ENCODE measurements at regions not wholly inside any gene's neighbourhood (a gene's known extent, or its start where the extent isn't known, plus 50 kb on each side); places are given as distances from the start of the nearest gene placed in this dataset.
"Not testable (repeated sequence)": the region's sequence is repeated elsewhere in the genome, so short reads cannot be mapped to it uniquely, and the experiment has no call there.

DNA sequence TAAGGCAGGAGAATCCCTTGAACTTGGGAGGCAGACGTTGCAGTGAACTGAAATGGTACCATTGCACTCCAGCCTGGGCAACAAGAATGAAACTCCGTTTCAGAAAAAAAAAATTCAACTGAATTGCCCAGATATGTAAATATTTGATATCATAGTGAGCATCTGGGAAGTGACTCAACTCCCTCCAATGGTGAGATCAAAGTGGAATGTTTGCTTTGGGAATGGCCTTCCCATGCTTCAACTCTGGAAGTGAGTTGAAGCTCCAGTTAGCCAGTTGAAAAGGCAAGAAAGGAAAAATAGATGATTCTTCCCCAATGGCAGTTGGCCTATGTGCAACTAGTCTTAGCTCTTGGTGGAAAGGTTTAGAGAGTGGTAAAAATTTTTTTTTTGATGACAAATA is 131.6 kb upstream of the CMC1 start:
- DNase-seq: no peak

DNA sequence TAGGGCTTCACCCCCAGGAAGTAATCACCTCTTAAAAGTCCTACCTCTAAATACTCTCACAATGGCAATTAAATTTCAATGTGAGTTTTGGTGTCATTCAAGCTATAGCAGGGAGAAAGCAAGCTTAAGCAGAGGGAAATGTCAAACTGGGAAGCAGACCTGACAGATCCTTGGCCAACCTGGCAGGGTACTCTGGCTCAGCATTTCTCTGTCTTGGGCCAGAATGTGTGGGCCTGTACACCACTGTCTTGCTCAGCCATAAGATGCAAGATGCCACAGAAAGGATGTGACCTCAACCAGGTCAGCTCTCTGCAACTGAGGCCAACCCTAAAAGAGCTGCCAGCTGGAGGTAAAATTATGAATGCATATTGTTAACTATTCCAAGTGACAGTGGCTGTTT is 130.6 kb upstream of the CMC1 start:
- no peak for DNase-seq

DNA sequence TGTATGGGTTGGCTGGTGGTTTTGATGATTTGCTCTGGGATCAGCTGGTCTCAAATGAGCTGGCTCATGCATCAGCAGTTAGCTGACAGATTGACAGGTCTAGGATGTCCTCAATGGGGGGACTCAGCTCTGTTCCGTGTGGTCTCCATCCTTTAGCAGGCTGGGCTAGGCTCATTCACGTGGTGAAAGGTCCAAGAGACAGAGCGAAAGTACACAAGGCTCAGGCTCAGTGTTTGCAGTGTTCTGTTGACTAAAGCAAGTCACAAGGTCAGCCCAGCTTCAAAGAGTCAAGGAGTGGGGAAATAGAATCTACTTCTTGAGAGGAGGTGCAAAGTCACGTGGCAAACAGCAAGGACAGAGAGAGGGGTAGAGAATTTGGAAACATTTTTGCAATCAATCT is 126.5 kb upstream of the CMC1 start:
- no peak for DNase-seq

DNA sequence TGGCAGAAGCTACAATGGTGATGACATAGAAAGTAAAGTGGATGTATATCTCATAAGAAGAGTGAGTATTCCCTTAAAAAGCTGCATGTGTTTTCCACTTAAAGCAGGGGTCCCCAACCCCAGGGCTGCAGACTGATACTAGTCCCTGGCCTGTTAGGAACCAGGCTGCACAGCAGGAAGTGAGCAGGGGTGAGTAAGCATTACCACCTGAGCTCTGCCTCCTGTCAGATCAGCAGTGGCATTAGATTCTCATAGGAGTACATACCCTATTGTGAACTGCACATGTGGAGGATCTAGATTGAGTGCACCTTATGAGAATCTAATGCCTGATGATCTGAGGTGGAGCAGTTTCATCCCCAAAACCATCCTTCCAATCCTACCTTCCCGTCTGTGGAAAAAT is 126.1 kb upstream of the CMC1 start:
- DNase-seq: no peak

DNA sequence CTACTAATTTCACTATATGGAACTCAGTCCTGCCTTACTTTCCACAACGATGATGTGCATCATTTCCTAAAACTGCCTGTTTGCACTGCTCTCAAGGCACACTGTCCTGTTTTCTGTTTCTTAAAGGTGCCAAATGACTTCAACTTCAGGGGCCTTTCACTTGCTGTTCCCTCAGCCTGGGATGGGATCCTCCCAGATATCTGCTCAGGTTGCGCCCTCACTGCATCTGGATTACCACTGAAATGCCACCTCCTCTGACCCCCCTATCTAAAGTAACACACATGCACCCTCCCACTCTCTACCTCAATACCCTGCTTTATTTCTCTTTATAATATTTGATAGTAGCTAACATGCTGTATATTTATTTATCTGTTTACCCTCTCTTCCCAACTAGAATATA is 123.8 kb upstream of the CMC1 start:
- no peak for DNase-seq

DNA sequence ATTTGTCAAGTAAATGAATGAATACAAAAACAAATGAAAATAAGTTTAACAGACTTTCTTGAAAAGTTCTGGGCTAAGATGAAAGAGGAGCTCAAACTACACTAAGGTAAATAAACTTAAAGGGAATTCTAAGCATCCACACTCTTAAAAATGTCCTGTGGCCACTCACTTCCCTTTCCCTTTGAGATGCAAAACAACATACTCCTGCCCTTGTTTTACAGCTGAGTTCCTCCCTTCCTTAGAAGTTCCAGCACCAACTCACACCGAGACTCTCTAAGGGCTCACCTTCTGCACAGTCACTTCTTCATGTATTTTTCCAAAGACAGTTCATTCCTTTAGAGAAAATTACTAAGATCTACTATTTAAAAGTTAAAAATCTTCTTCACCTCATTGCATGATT is 123.3 kb upstream of the CMC1 start:
- no peak for DNase-seq

DNA sequence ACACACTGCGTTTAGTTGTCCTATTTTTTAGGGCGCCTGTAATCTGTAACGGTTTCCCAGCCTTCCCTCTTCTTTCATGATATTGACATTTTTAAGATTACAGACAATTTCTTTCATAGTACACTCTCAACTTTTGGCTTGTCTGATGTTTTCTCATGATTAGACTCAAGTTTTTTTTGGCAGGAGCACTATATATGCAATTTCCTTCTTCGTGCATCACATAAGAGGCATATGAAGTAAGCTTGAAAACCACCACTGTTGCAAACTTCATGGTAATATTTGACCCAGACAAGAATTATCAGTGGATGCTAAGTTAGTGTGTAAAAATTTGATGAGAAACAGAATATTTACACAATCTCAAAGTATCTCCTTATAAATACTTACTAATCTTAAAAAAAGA is 119.2 kb upstream of the CMC1 start:
- no peak for DNase-seq

DNA sequence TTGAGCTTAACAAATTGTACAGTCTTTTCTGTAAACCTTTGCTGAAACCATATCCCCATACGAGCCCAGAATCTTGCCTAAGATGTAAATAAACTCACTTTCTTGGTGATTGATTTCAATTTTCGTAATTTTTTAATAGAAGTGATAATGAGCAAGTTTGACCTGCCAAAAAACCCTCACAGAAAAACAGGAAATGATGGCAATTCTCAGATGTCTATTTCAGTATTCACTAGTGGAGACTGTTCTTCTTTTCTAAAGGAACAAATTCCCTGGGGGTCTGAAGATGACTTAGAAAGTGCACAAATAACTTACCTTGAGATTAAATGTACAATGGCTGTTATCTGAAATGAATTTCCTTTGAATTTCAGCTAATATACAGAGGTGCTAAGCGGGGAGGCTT is 116.5 kb upstream of the CMC1 start:
- DNase-seq: no peak

DNA sequence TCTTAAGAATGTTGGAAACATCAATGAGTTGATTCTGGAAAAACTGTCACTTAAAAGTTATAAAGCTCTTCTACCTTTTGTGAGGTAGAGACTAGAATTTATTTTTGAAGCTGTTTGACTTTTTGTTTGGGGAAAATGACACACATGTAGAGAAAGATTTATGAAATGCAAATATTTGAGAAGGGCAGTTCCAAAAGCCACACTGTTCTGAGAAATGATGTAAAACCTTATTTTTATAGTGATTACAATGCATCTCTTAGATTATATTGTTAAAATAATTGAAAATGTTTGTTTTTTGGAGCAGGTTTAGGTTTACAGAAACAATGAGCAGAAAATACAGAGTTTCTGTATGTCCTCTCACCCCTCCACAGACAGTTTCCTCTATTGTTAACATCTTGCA is 116.1 kb upstream of the CMC1 start:
- no peak for DNase-seq

DNA sequence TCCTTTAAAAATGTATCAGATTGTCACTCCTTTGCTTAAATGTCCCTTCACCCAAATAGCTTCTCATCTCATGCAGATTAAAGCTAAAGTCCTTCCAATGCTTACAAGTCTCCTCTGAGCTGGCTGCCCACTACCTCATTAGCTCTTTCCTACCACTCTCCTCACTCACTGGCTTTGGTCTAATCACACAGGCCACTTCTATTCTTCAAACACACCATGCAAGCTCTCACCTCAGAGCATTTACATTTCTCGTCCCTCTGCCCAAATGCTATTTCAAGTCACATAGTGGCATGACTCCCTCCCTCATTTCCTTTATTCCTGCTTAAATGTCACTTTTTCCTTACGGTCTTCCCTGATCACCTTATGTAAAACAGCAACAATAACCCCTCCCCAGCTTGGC is 110.6 kb upstream of the CMC1 start:
- DNase-seq: no peak

DNA sequence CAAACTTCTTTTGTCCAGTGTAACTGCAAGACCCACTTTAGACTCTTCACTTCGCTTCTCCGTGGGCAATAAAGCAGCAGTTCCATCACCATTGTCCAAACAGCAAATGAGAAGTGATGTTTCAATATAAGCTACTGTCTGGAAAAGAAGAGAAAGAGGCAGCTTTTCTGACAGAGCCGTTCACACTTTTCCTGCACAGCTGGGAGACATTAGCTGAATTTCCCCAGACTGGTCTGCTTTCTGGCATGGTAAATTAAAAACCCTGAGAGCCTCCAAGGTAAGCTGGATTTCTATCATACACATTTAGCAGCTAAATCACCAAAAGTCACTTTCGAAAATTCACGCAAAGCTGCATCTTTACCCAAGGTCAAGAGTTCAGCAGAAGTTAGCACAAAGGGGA is 108.5 kb upstream of the CMC1 start:
- DNase-seq: no peak

DNA sequence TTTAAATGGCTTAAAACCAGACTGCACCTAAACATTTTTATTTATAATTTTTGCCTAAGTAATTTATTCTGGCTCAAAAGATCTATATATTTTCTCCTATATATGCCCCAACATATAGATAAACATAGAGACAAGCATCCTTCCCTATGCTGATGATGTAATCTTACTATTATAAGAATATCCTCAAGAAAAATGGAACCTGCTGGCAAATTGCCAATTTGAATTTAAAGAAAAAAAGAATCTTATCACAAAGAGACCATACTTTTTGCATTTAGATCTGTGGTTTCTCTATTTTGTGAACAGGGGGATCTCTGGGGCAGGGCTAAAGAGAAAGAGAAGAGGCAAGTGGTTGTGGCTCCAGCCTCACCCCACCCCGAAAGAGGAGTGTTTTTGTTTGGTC is 107.2 kb upstream of the CMC1 start:
- no peak for DNase-seq

DNA sequence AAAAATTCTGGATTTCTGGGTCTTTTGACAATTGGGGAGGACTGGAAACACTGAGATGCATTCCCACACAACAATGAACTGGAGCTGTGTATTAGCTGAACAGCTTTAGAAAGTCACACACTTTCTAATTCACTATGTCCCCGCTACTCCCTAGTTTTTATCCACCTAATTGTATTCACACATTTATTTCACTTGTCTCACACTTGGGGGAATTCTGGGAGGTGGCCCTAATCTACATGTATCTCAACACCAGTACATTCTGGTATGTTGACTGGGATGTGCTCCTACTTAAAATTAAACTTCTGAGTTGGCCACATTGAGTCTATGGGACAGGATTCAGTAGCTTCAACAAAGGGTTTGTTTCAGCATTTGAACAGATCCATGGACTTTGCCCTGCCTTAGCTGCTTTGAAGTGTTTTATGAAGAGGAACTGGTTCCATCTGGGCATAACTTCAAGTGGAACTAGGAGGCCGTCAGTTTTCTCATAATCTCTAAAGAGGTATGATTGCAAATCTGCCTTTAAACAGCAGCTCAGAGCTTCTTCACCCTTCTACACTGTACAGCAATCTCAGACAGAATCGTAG is 106.5 kb upstream of the CMC1 start:
- DNase-seq: no peak

DNA sequence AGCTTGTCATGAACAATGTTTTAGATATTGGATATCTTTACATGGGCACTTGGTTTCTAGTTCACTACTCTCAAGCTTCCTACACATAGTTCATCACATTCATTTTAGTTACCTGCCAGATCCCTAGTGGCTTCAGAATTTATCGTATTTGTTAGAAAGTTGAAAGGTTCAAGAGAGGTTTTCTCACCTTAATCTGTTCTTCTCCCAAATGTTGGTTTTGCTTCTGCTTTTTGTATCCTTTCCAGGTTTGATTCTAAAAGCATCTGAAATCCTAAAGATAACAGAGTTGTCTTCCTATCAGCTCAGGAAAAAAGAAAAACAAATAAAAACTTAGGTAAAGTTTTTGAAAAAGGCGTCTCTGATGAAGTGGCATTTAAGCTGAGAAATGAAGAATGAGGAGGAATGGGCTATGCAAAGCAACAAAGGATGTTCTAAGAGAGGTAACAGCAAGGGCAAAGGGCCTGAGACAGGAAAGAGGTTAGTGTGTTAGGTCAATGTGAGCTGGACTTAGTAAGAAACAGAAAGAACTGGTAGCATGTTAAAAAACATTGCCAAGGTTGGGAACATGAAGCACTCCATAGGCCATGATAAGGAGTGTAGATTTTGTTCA is 104.7 kb upstream of the CMC1 start:
- no peak for DNase-seq

DNA sequence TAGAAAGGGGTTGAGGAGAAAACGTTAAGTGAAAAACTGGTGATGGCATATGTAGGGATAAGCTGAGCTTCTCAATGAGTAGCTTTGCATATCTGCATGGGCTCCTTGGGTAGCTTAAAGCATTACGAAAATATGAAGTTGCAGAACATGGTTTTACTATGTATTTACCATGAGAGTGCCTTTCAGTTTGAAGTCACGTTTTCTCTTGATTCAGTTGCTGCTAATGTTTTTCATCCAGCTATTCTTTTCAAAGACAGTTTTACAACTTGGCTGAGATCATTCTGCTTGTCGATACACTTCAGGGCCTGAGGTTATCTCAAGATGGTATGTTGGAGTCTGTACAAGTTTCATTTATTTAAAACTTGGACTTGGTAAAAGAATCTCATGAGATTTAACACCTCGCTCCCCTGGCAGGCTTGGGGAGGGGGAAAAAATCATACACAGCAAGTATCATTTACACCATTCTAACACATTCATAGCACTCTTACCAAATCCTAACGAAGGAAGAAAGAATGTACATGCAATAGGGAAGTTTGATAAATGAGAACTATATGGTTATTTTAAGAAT is 103.3 kb upstream of the CMC1 start:
- no peak for DNase-seq

DNA sequence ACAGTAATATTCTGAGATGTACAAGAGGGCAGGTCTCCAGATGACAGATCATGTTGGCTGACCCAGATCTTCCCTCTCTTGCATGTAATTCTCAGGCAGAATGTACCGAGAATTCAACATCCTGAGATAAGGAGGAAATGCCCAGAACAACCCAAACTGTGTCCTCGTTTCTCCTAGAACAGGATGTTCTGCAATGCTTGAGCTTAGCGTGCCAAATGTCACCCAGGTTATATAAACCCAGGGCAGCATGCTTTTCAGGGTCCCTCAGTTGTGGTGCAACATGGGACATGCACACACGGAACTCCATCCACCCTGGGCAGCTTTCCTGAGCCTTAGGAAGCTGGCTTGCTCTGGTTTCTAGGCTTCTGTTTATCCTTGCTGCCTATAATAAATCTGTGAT is 102.1 kb upstream of the CMC1 start:
- DNase-seq: no peak

DNA sequence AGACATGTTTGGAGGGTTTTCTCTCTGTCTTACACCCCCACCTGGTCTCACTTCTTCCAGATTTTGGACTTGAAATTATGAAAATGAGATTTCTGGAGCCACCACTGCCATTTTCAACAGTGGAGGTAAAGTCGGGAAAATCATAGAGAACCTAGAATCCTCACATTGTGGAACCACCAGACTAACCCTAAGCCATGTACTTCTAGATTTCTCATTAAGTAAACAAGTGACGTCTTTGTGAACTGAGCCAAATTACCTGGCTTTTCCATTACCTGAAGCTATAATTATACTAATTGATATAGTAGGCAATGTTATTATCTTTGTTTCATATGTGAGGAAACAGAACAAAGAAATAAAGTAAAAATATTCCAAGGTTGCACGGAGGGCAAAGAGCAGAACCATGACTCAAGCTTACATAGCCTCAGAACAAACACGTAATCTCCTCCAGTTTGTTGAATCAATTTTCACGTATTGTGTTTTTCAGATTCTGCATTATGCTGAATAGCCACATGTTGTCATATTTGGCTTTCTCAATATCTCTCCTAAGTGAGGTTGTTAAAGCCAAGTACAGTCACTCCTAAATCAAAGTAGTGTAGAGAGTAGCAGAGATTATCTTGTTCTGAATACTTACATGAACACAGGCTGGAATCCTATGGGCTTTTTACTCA is 101.3 kb upstream of the CMC1 start:
- DNase-seq: no peak

DNA sequence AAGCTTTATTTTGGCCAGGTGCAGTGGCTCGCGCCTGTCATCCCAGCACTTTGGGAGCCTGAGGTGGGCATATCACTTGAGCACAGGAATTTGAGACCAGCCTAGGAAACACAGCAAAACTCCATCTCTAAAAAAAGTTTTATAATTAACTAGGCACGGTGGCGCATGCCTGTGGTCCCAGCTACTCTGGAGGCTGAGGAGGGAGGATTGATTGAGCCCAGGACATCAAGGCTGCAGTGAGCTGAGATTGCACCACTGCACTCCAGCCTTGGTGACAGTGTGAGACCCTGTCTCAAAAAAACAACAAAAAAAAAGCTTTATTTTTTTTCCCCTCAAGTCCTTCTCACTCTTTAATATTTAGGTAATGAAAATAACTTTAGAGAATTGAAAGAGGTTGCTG is 100.8 kb upstream of the CMC1 start:
- DNase-seq: no peak

DNA sequence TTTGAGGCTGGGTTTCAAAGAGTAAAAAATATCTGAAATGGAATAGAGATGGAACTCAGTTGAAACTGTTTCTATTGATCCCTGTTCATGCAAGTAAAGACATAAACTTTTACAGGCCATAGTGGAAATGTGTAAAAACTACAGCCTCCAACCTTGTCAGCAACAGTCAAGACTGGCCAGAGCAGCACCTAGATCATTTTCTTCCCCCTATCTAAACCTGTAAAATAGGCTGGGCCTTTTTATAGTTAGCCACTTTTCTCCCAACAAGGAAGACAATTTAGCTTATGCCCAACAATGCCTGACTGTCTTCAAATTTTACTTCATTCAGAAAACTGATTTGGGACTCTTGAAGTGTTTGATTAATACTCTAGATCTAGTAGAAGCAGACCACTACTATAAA is 91.5 kb upstream of the CMC1 start:
- no peak for DNase-seq

DNA sequence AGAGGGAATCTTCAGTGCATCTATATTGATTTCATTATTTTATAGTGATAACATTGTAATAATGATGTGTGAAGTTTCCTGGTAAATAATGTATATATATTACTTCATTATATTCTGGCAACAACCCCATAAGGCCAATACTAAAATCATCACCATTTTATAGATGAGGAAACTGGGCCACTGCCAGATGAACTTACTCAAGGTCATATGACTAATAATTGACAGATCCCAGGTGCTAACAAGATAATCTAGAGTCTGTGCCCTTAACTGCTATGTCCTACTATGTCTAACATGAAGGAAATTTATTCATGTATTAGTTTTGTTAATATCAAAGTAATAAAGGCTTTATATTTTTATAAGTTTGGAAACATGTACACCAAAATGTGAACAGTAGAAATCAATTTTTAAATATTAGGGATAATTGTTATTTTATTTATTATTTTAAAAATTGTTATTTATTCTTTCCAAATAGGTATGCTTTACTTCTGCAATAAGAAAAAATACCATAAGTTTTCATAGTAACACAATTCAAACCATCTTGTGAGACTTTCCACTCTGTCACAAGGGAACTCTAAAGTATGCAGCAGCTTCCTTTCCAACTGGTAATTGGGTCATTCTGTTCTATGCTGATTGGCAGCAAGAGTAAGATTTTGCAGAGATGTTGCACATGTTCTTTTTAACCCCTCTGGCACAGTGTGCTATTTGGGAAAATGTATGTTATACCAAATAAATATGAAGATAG is 90.8 kb upstream of the CMC1 start:
- no peak for DNase-seq

DNA sequence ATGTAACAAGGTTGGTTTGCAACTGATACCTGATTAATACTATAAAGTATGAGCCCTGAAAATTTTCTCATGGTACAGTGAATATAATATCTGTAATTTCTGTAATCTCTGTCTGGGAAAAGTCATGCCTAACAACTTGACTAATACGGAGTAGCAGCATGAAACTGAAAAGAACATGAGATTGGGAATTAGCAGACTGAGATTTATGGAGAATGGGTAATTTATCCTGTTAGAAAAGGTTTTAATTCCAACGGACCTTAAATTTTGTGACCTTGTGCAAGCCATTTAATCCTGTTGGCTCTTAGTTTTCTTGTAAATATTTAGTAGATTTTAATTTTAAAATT is 90.2 kb upstream of the CMC1 start:
- no peak for DNase-seq

DNA sequence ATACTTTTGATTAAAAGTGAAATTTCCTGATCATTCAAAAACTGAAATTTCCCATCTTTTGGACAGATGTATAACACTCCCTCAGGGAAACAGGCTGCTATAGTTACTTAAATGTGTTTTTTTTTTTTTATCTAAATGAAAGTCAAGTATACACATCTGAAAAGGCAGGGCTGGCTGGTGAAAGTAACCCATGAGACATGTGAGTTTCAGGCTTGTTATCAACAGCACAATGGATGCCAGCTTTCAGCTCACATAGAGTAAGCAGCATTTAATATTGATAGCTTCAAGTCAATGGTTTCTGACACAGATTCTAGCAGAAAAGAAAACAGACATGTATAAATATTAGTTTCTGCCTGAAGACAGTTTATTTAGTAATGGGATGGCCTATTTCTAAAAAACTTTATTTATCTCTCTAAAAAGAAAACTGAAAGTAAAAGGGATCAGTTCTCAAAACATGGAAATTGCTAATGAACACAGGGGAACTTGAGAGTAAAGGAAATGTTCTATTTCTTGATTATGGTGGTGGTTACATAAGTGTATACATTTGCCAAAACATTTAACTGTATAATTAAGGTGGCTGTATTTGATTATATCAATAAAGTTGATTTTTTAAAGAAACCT is 89.7 kb upstream of the CMC1 start:
- DNase-seq: no peak

DNA sequence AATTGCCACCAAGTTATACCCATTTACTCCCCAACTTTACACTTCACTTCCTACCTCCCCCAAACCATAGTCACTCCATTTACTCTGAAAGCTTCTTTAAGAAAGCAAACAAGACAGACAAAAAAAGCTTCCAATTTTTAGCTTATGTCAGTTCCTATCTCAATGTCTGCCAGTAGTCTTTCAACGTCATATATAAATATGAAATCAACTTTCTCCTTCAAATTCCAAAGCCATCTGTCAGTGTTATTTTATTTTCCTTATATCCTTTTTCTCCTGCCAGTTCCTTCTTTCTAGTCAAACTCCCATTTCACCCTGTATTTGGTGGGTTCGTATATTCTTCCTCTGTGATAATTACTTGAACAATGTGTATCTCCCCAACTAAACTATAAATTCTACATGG is 85.8 kb upstream of the CMC1 start:
- DNase-seq: no peak

DNA sequence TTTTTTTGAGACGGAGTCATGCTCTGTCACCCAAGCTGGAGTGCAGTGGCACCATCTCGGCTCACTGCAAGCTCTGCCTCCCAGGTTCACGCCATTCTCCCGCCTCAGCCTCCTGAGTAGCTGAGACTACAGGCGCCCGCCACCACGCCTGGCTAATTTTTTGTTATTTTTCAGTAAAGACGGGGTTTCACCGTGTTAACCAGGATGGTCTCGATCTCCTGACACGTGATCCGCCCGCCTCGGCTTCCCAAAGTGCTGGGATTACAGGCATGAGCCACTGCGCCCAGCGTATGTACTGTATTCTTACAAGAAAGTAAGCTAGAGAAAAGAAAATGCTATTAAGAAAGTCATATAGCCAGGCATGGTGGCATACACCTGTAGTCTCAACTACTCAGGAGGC is 84.8 kb upstream of the CMC1 start:
- not testable (repeated sequence) for DNase-seq

Measured in stimulated activated CD4-positive, alpha-beta T cell treated with anti-CD3 and anti-CD28 coated beads, Interleukin-4, amount 100 ng/mL, for 1 hour (primary cell).